Pancreas (tissue), 10 donors: ENCODE measurements at regions not wholly inside any gene's neighbourhood (a gene's known extent, or its start where the extent isn't known, plus 50 kb on each side); places are given as distances from the start of the nearest gene placed in this dataset.

ENCODE experiments used
- ATAC-seq, 4 donors: fragments of 200-7000 bp; cut with Tn5 transposase; one replicate each; pipeline versions ENCODE4 v1.8.0 to v1.9.1; 2020; ENCODE audit warnings: mild to moderate bottlenecking in 4 of 4, moderate library complexity in 4 of 4
- DNase-seq, 6 donors: peaks; one replicate each; pipeline ENCODE4 v3.0.0-alpha.2; 2020
- FAIRE-seq: peaks from 2 replicates; lab custom pipeline; 2012; peaks lifted over from hg19 to GRCh38; lab: Jason Lieb, UNC
- H3K27ac ChIP-seq, 4 donors: fragments of 200-600 bp; sonication (generic); 1 replicate in 3 of 4; 2 replicates in 1 of 4; pipeline versions ENCODE4 v1.5.0 to v1.8.0; 2020
- H3K27me3 ChIP-seq, 4 donors: fragments of 200-600 bp; one replicate each; pipeline ENCODE4 v1.8.0; 2021
- H3K36me3 ChIP-seq, 3 donors: fragments of 200-600 bp; sonication (generic) in 1 of 3; one replicate each; pipeline versions ENCODE4 v1.5.0 to v1.8.0; 2020 to 2021
- H3K4me1 ChIP-seq, 3 donors: fragments of 200-600 bp; one replicate each; pipeline ENCODE4 v1.8.0; 2021
- H3K4me3 ChIP-seq, 4 donors: fragments of 200-600 bp; sonication (generic) in 2 of 4; one replicate each; pipeline versions ENCODE4 v1.5.0 to v1.8.0; 2020 to 2021
- H3K9me3 ChIP-seq, 4 donors: fragments of 200-600 bp; one replicate each; pipeline ENCODE4 v1.8.0; 2021
- CTCF ChIP-seq, 4 donors: fragments of 200-600 bp; sonication (generic) in 3 of 4; IDR thresholded peaks; one replicate each; pipeline versions ENCODE4 v1.5.0 to v1.8.0; 2021; ENCODE audit warnings: antibody characterized with exemption in 4 of 4
- whole genome bisulfite sequencing, 2 donors: extraction: QIAGEN DNeasy Blood & Tissue Kit; methylation state at CpG; one replicate each; pipeline ENCODE4 v1.1.7; 2013; 5-methylcytosine and 5-hydroxymethylcytosine counted together
- intact Hi-C, 3 donors: fragments of 100-400 bp; cut with DNase I; formaldehyde crosslinking; loops; one replicate each; pipeline versions ENCODE4 v1.11.1 to v1.14.2; 2022
- donor health status: healthy with polysubstance abuse.
- donor health status: DM: no; HTN: no; CAD: no; lungs with moderate emphysema.
- donor health status: DM: no; HTN: no; CAD: no.
- donor health status: control.
- donor health status: control.
- donor health status: Bipolar disorder and iron deficiency.
- donor health status: DM: yes; HTN: yes; CAD: no.
- donor health status: DM: no; HTN: no; CAD: no.
- donor health status: DM: no; HTN: no; CAD: no.
- donor health status: DM: yes; HTN: yes; CAD: no.

- no peak for TF ChIP-seq CTCF (IDR thresholded peaks at IDR 0.05)
- H3K9me3 ChIP-seq = no peaks in the 10 kb centered on the region
- no peak overlapping the region for H3K27ac ChIP-seq
- no peaks in the 10 kb centered on the region for H3K4me1 ChIP-seq
- 69 to 89% methylated on average over 3 of the region's 3 CpGs for WGBS, 2 donors
- no peak for DNase-seq
- H3K36me3 ChIP-seq = no peaks in the 10 kb centered on the region
- intact Hi-C loops = no loop called here
- no peak for ATAC-seq
- no peak for FAIRE-seq
- no peaks in the 10 kb centered on the region for H3K27me3 ChIP-seq
- no peak overlapping the region for H3K4me3 ChIP-seq
Observed at GRCh38 chr2:102978091-102978490, 216.3 kb downstream of the TMEM182 start.

- Histone ChIP-seq H3K27ac (no peak overlapping the region), H3K27me3 (no peaks in the 10 kb centered on the region), H3K4me1 (no peaks in the 10 kb centered on the region), H3K4me3 (no peak overlapping the region), H3K9me3 (no peaks in the 10 kb centered on the region), H3K36me3 (no peaks in the 10 kb centered on the region)
- no peak for ATAC-seq
- TF ChIP-seq CTCF (IDR thresholded peaks at IDR 0.05) = no peak
- 60 to 68% methylated on average over 4 of the region's 4 CpGs for WGBS, 2 donors
- no peak for DNase-seq
- intact Hi-C loops = no loop called here
- no peak for FAIRE-seq
Observed at GRCh38 chr2:102979429-102979828, 217.6 kb downstream of the TMEM182 start.

GRCh38 chr2:102983786-102984185, 222.0 kb downstream of the TMEM182 start:
- intact Hi-C loops = no loop called here
- TF ChIP-seq CTCF (IDR thresholded peaks at IDR 0.05) = no peak
- H3K4me3 ChIP-seq = no peak overlapping the region
- FAIRE-seq = no peak
- no peak overlapping the region for H3K27ac ChIP-seq
- DNase-seq = no peak
- no peaks in the 10 kb centered on the region for H3K9me3 ChIP-seq
- 65 to 86% methylated on average over 3 of the region's 3 CpGs for WGBS, 2 donors
- ATAC-seq = no peak
- no peaks in the 10 kb centered on the region for H3K4me1 ChIP-seq
- no peaks in the 10 kb centered on the region for H3K27me3 ChIP-seq
- no peaks in the 10 kb centered on the region for H3K36me3 ChIP-seq

- WGBS, 2 donors = 29 to 38% methylated on average over 5 of the region's 5 CpGs
- Histone ChIP-seq H3K9me3 (no peaks in the 10 kb centered on the region), H3K4me1 (no peaks in the 10 kb centered on the region), H3K27ac (no peak overlapping the region), H3K27me3 (no peaks in the 10 kb centered on the region), H3K4me3 (no peak overlapping the region), H3K36me3 (no peaks in the 10 kb centered on the region)
- TF ChIP-seq CTCF (IDR thresholded peaks at IDR 0.05) = no peak
- DNase-seq (no peak), ATAC-seq (no peak), FAIRE-seq (no peak)
- intact Hi-C loops = no loop called here
Observed at GRCh38 chr2:102986826-102987490, 225.1 kb downstream of the TMEM182 start.

- WGBS, 2 donors = 88 to 94% methylated on average over 5 of the region's 5 CpGs
- no peak for TF ChIP-seq CTCF (IDR thresholded peaks at IDR 0.05)
- DNase-seq (no peak), FAIRE-seq (no peak), ATAC-seq (no peak)
- H3K27ac ChIP-seq = no peak overlapping the region
- H3K9me3 ChIP-seq = no peaks in the 10 kb centered on the region
- no peaks in the 10 kb centered on the region for H3K4me1 ChIP-seq
- H3K36me3 ChIP-seq = no peaks in the 10 kb centered on the region
- no peak overlapping the region for H3K4me3 ChIP-seq
- H3K27me3 ChIP-seq = no peaks in the 10 kb centered on the region
- intact Hi-C loops = no loop called here
Observed at GRCh38 chr2:102992607-102993006, 230.8 kb downstream of the TMEM182 start.
